GM10248 (cell line): ENCODE measurements at regions not wholly inside any gene's neighbourhood (a gene's known extent, or its start where the extent isn't known, plus 50 kb on each side); places are given as distances from the start of the nearest gene placed in this dataset.
"Not testable (repeated sequence)": the region's sequence is repeated elsewhere in the genome, so short reads cannot be mapped to it uniquely, and the experiment has no call there.

Experiments used
- CTCF ChIA-PET: fragments of 300-600 bp; sonication (Branson Sonifier 250); formaldehyde crosslinking; extraction: SDS; loops from one replicate; lab custom pipeline; 2021; ENCODE audit warnings: antibody characterized with exemption; lab: Yijun Ruan, JAX
- POLR2A ChIA-PET: fragments of 350-650 bp; sonication (Branson Sonifier 250); formaldehyde crosslinking; extraction: SDS; loops from one replicate; lab custom pipeline; 2020; ENCODE audit warnings: antibody characterized with exemption; lab: Yijun Ruan, JAX
- DNase-seq: peaks from one replicate; pipeline ENCODE4 v3.0.0; 2012; ENCODE audit errors: extremely low spot score
- CTCF ChIP-seq: IDR thresholded peaks from 2 replicates; pipeline ENCODE4 v1.5.1; 2012; ENCODE audit warnings: mild to moderate bottlenecking, low read depth; ENCODE audit errors: extremely low read depth, missing control alignments, control extremely low read depth

- POLR2A ChIA-PET: no interaction called here
- no peak for DNase-seq
- no peak for TF ChIP-seq CTCF
- CTCF ChIA-PET: no interaction called here
These were observed 557.3 kb upstream of the ZNF804A start for GRCh38 chr2:184041077-184041476.

GRCh38 chr2:184041777-184042176, 556.6 kb upstream of the ZNF804A start:
- POLR2A ChIA-PET: no interaction called here
- CTCF ChIA-PET: no interaction called here
- DNase-seq: no peak
- no peak for TF ChIP-seq CTCF

GRCh38 chr2:184047536-184047935, 550.8 kb upstream of the ZNF804A start:
- ChIA-PET POLR2A (no interaction called here), CTCF (interaction anchor here (1.3 to 1.4 kb wide), 2 partner anchors 8 to 11 kb away, joined by 4 read pairs; no protein-coding TSS in a partner anchor)
- no peak for DNase-seq
- TF ChIP-seq CTCF: no peak

DNA sequence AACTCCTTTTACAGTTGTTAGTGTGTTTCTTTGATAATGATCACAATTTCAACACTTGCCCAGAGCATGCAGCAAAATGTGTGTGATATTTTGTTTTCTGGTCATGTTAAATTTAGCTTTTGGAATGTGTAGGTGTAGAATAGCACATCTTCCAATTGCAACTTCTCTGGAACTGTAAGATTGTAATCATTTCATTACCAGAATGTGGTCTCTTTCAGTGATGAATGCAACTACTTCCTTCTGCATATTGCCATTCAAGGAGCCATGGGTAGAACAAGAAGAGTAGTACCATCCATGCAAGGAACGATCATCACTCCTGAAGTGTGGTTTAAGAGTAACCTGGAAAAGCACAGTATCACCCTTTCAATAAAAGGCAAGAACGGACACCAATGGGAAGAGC, 548.8 kb upstream of the ZNF804A start:
- ChIA-PET POLR2A (no interaction called here), CTCF (interaction anchor here (1.1 to 1.2 kb wide), 2 partner anchors 15 to 26 kb away, joined by 3 read pairs; no protein-coding TSS in a partner anchor)
- no peak for TF ChIP-seq CTCF
- no peak for DNase-seq

DNA sequence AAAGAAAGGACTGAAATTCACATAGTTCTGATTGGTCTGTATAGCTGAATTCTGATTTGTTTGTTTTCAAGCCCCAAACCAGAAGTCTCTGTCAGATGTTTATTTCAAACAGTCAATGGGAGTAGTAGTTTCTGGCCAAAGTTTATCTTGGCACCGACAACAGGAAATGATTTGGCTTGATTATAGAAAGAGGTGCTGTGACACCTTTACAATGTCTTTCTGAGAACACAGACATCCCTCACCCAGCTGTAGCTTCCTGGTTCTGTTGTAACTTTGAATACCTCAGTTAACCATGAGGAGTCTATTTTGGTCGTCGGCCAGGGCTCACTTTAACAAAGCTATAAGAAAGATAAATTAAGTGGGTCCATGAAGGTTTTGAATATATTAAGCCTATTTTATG, 545.0 kb upstream of the ZNF804A start:
- no peak for TF ChIP-seq CTCF
- POLR2A ChIA-PET: no interaction called here
- no peak for DNase-seq
- CTCF ChIA-PET: interaction anchor here (0.7 to 1.0 kb wide), 2 partner anchors 9 to 703 kb away, joined by 3 read pairs; no protein-coding TSS in a partner anchor

DNA sequence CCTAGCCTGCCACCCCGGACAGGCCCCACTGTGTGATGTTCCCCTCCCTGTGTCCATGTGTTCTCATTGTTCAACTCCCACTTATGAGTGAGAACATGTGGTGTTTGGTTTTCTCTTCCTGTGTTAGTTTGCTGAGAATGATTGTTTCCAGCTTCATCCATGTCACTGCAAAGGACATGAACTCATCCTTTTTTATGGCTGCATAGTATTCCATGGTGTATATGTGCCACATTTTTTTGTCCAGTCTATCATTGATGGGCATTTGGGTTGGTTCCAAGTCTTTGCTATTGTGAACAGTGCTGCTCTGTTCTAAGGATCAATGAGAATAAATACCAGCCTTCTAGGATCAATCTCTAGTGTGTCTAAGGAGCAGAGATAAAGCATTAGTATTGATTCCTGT, 543.9 kb upstream of the ZNF804A start:
- CTCF ChIA-PET, POLR2A ChIA-PET, DNase-seq: not testable (repeated sequence)

DNA sequence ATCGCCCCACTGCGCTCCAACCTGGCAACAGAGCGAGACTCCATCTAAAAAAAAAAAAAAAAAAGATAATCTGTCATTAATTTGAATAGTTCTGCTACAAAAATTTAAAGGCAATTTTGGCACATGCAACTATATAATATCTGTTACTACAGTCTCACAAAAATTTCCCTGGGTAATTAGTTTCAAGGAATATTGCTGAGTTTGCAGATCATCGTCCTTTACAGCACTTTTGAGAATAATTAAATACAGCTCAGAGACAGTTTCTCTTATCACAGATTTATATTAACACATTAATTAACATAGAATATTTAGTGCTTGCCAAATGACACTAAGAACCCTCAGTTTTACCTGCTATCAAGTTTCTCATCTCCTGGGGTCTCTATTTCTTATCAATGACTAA, 540.4 kb upstream of the ZNF804A start:
- ChIA-PET CTCF (interaction anchor here (0.6 to 1.5 kb wide), 3 partner anchors 10 to 15 kb away, joined by 4 to 5 read pairs (median 4); no protein-coding TSS in a partner anchor), POLR2A (no interaction called here)
- TF ChIP-seq CTCF: no peak
- DNase-seq: no peak

DNA sequence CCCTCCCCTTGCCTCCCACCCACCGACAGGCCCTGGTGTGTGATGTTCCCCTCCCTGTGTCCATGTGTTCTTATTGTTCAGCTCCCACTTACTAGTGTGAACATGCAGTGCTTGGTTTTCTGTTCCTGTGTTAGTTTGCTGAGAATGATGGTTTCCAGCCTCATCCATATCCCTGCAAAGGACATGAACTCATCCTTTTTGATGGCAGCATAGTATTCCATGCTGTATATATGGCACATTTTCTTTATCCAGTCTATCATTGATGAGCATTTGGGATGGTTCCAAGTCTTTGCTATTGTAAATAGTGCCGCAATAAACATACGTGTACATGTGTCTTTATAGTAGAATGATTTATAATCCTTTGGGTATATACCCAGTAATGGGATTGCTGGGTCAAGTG, 538.1 kb upstream of the ZNF804A start:
- POLR2A ChIA-PET, DNase-seq: not testable (repeated sequence)
- CTCF ChIA-PET: interaction anchor here (0.9 to 1.5 kb wide), 3 partner anchors 13 to 29 kb away, joined by 3 read pairs; no protein-coding TSS in a partner anchor
